Trophoblast cell (in vitro differentiated cells and primary cell): ENCODE measurements at regions not wholly inside any gene's neighbourhood (a gene's known extent, or its start where the extent isn't known, plus 50 kb on each side); places are given as distances from the start of the nearest gene placed in this dataset.
A peak's percentile ranks its signal among the peaks of the same experiment; 100 is the strongest.

Experiments
- DNase-seq, 2 donors: peaks; one replicate each; pipeline ENCODE4 v3.0.0-alpha.2; 2016
- H2AFZ ChIP-seq: 2 replicates; pipeline ENCODE4 v1.6.1; 2013; ENCODE audit warnings: low read length, moderate library complexity, mild to moderate bottlenecking; ENCODE audit not compliant: insufficient read depth, poor library complexity
- H2AK5ac ChIP-seq: 2 replicates; pipeline ENCODE4 v1.6.1; 2013; ENCODE audit warnings: mild to moderate bottlenecking, low read length
- H2BK120ac ChIP-seq: 2 replicates; pipeline ENCODE4 v1.6.1; 2013; ENCODE audit warnings: low read length, mild to moderate bottlenecking, moderate library complexity; ENCODE audit not compliant: insufficient read depth, poor library complexity
- H2BK12ac ChIP-seq: 2 replicates; pipeline ENCODE4 v1.6.1; 2013; ENCODE audit warnings: mild to moderate bottlenecking, low read length, moderate library complexity
- H2BK5ac ChIP-seq: 2 replicates; pipeline ENCODE4 v1.6.1; 2013; ENCODE audit warnings: low read length, low read depth, moderate library complexity, mild to moderate bottlenecking; ENCODE audit not compliant: poor library complexity
- H3K14ac ChIP-seq: 2 replicates; pipeline ENCODE4 v1.6.1; 2013; ENCODE audit warnings: mild to moderate bottlenecking, low read length
- H3K18ac ChIP-seq: 2 replicates; pipeline ENCODE4 v1.6.1; 2013; ENCODE audit warnings: mild to moderate bottlenecking, low read length
- H3K23ac ChIP-seq: 2 replicates; pipeline ENCODE4 v1.6.1; 2013; ENCODE audit warnings: low read length
- H3K27ac ChIP-seq: 2 replicates; pipeline ENCODE4 v1.5.1; 2013; ENCODE audit warnings: low read depth, mild to moderate bottlenecking, inconsistent platforms, low read length, moderate library complexity
- H3K27me3 ChIP-seq: 2 replicates; pipeline ENCODE4 v1.6.1; 2013; ENCODE audit warnings: inconsistent platforms, mild to moderate bottlenecking, low read length, moderate library complexity; ENCODE audit not compliant: insufficient read depth
- H3K36me3 ChIP-seq, 2 experiments: 1 replicate in 1 of 2; 2 replicates in 1 of 2; pipeline ENCODE4 v1.6.1; 2013; ENCODE audit warnings: low read length in 2 of 2, mild to moderate bottlenecking in 2 of 2, moderate library complexity in 1 of 2; ENCODE audit not compliant: insufficient read depth in 2 of 2, control insufficient read depth in 1 of 2
- H3K4ac ChIP-seq: 2 replicates; pipeline ENCODE4 v1.6.1; 2013; ENCODE audit warnings: low read depth, mild to moderate bottlenecking, low read length, moderate library complexity
- H3K4me1 ChIP-seq, 2 experiments: 1 replicate in 1 of 2; 2 replicates in 1 of 2; pipeline ENCODE4 v1.6.1; 2013; ENCODE audit warnings: low read length in 2 of 2, mild to moderate bottlenecking in 2 of 2, moderate library complexity in 1 of 2; ENCODE audit not compliant: insufficient read depth in 2 of 2, control insufficient read depth in 1 of 2
- H3K4me2 ChIP-seq: 2 replicates; pipeline ENCODE4 v1.6.1; 2013; ENCODE audit warnings: inconsistent platforms, mild to moderate bottlenecking, low read length, moderate library complexity
- H3K4me3 ChIP-seq: 2 replicates; pipeline ENCODE4 v1.5.1; 2013; ENCODE audit warnings: mild to moderate bottlenecking, low read depth, low read length, inconsistent platforms
- H3K79me1 ChIP-seq: one replicate; pipeline ENCODE4 v1.6.1; 2013; ENCODE audit warnings: low read length
- H3K79me2 ChIP-seq: 2 replicates; pipeline ENCODE4 v1.6.1; 2013; ENCODE audit warnings: low read length, mild to moderate bottlenecking; ENCODE audit not compliant: control insufficient read depth, insufficient read depth, poor library complexity
- H3K9ac ChIP-seq: 2 replicates; pipeline ENCODE4 v1.6.1; 2013; ENCODE audit warnings: mild to moderate bottlenecking, low read length
- H3K9me3 ChIP-seq: 2 replicates; pipeline ENCODE4 v1.6.1; 2013; ENCODE audit warnings: low read depth, mild to moderate bottlenecking, control low read depth, inconsistent platforms, low read length; ENCODE audit not compliant: insufficient read depth
- H4K12ac ChIP-seq: 2 replicates; pipeline ENCODE4 v1.6.1; 2013; ENCODE audit warnings: low read depth, mild to moderate bottlenecking, low read length, moderate library complexity
- H4K8ac ChIP-seq: 2 replicates; pipeline ENCODE4 v1.6.1; 2013; ENCODE audit warnings: low read depth, mild to moderate bottlenecking, low read length, moderate library complexity
- H4K91ac ChIP-seq: one replicate; pipeline ENCODE4 v1.6.1; 2013; ENCODE audit warnings: low read depth, mild to moderate bottlenecking, low read length, moderate library complexity
- WGBS: extraction: QIAGEN DNeasy Blood & Tissue Kit; methylation state at CpG from one replicate; pipeline ENCODE4 v1.1.7; 2013; ENCODE audit warnings: missing lambda C conversion rate; ENCODE audit not compliant: insufficient read length, insufficient coverage; ENCODE audit errors: extremely low coverage; 5-methylcytosine and 5-hydroxymethylcytosine counted together

GRCh38 chr4:155611501-155611900 lies 55.1 kb upstream of the GUCY1A1 start:
- Histone ChIP-seq H3K4me2 (no peak overlapping the region), H2BK120ac (peak overlapping the region; percentile 95), H2AK5ac (peak overlapping the region; percentile 70), H4K91ac (no peak overlapping the region), H3K9ac (no peak overlapping the region), H3K36me3 (no peaks in the 10 kb centered on the region), H3K27me3 (no peaks in the 10 kb centered on the region), H2BK12ac (peak overlapping the region; percentile 97), H3K79me1 (peaks cover 14% of the 10 kb centered on the region), H3K14ac (no peak overlapping the region), H2BK5ac (peak overlapping the region; percentile 37), H3K4me3 (no peak overlapping the region), H3K18ac (no peak overlapping the region), H3K23ac (no peak overlapping the region), H4K12ac (no peak overlapping the region), H4K8ac (no peak overlapping the region), H3K79me2 (no peaks in the 10 kb centered on the region), H3K4ac (no peak overlapping the region), H2AFZ (no peak overlapping the region), H3K27ac (no peak overlapping the region), H3K4me1 (peaks cover 5% of the 10 kb centered on the region in 2 experiments), H3K9me3 (no peaks in the 10 kb centered on the region)
- no peak for DNase-seq
- no CpG with 5 or more reads among the region's 4 CpGs for WGBS

GRCh38 chr4:155610143-155610542 lies 56.5 kb upstream of the GUCY1A1 start:
- WGBS, result 100% methylated on average over 1 of the region's 5 CpGs
- Histone ChIP-seq H2AFZ (no peak overlapping the region), H3K36me3 (no peaks in the 10 kb centered on the region), H3K4ac (no peak overlapping the region), H3K9me3 (no peaks in the 10 kb centered on the region), H2BK120ac (peak overlapping the region; percentile 72), H3K79me1 (peaks cover 14% of the 10 kb centered on the region), H3K23ac (no peak overlapping the region), H2BK5ac (no peak overlapping the region), H4K12ac (no peak overlapping the region), H2BK12ac (peak overlapping the region; percentile 96), H2AK5ac (peak overlapping the region; percentile 91), H3K18ac (peak overlapping the region; percentile 53), H3K4me3 (no peak overlapping the region), H3K79me2 (no peaks in the 10 kb centered on the region), H3K27ac (no peak overlapping the region), H3K4me1 (peaks cover 5% of the 10 kb centered on the region in 2 experiments), H3K27me3 (no peaks in the 10 kb centered on the region), H3K14ac (peak overlapping the region; percentile 51), H3K9ac (no peak overlapping the region), H3K4me2 (no peak overlapping the region), H4K8ac (no peak overlapping the region), H4K91ac (peak overlapping the region; percentile 73)
- DNase-seq, result no peak

GRCh38 chr4:155609455-155610059 lies 57.1 kb upstream of the GUCY1A1 start:
- no peak overlapping the region for H3K4me3 ChIP-seq
- no peak overlapping the region for H4K91ac ChIP-seq
- peaks cover 17% of the 10 kb centered on the region for H3K79me1 ChIP-seq
- no peak for DNase-seq
- H2BK12ac ChIP-seq, result no peak overlapping the region
- no peak overlapping the region for H3K14ac ChIP-seq
- no CpG with 5 or more reads among the region's 1 CpG for WGBS
- no peaks in the 10 kb centered on the region for H3K9me3 ChIP-seq
- no peak overlapping the region for H3K4me2 ChIP-seq
- H2BK120ac ChIP-seq, result peak overlapping the region; percentile 15
- H3K27ac ChIP-seq, result no peak overlapping the region
- H3K27me3 ChIP-seq, result no peaks in the 10 kb centered on the region
- H3K18ac ChIP-seq, result no peak overlapping the region
- H3K4ac ChIP-seq, result no peak overlapping the region
- H2AK5ac ChIP-seq, result no peak overlapping the region
- H4K8ac ChIP-seq, result no peak overlapping the region
- H3K4me1 ChIP-seq, result peaks cover 5% of the 10 kb centered on the region in 2 experiments
- no peak overlapping the region for H2AFZ ChIP-seq
- H3K36me3 ChIP-seq, result no peaks in the 10 kb centered on the region
- no peak overlapping the region for H3K23ac ChIP-seq
- H4K12ac ChIP-seq, result no peak overlapping the region
- H2BK5ac ChIP-seq, result no peak overlapping the region
- H3K79me2 ChIP-seq, result no peaks in the 10 kb centered on the region
- H3K9ac ChIP-seq, result no peak overlapping the region

GRCh38 chr4:155608225-155608885 lies 58.3 kb upstream of the GUCY1A1 start:
- no peaks in the 10 kb centered on the region for H3K27me3 ChIP-seq
- no peak overlapping the region for H3K9ac ChIP-seq
- no peak overlapping the region for H4K12ac ChIP-seq
- no CpG with 5 or more reads among the region's 3 CpGs for WGBS
- H2BK120ac ChIP-seq, result peak overlapping the region; percentile 56
- H3K27ac ChIP-seq, result no peak overlapping the region
- no peak overlapping the region for H4K8ac ChIP-seq
- H2AFZ ChIP-seq, result no peak overlapping the region
- H4K91ac ChIP-seq, result peak overlapping the region; percentile 66
- peak in 1 of 2 donors; percentile 19 for DNase-seq
- no peak overlapping the region for H3K18ac ChIP-seq
- H2AK5ac ChIP-seq, result peak overlapping the region; percentile 2
- H3K4me2 ChIP-seq, result no peak overlapping the region
- no peaks in the 10 kb centered on the region for H3K9me3 ChIP-seq
- no peak overlapping the region for H3K14ac ChIP-seq
- H3K36me3 ChIP-seq, result no peaks in the 10 kb centered on the region
- H3K23ac ChIP-seq, result no peak overlapping the region
- no peak overlapping the region for H3K4me3 ChIP-seq
- peaks cover 2% of the 10 kb centered on the region for H3K79me2 ChIP-seq
- H2BK5ac ChIP-seq, result no peak overlapping the region
- H2BK12ac ChIP-seq, result peak overlapping the region; percentile 34
- peaks cover 22% of the 10 kb centered on the region for H3K79me1 ChIP-seq
- peaks cover 8 to 9% of the 10 kb centered on the region in 2 experiments for H3K4me1 ChIP-seq
- H3K4ac ChIP-seq, result no peak overlapping the region
